ENCODE measurements at regions not wholly inside any gene's neighbourhood (a gene's known extent, or its start where the extent isn't known, plus 50 kb on each side); places are given as distances from the start of the nearest gene placed in this dataset.

DNA sequence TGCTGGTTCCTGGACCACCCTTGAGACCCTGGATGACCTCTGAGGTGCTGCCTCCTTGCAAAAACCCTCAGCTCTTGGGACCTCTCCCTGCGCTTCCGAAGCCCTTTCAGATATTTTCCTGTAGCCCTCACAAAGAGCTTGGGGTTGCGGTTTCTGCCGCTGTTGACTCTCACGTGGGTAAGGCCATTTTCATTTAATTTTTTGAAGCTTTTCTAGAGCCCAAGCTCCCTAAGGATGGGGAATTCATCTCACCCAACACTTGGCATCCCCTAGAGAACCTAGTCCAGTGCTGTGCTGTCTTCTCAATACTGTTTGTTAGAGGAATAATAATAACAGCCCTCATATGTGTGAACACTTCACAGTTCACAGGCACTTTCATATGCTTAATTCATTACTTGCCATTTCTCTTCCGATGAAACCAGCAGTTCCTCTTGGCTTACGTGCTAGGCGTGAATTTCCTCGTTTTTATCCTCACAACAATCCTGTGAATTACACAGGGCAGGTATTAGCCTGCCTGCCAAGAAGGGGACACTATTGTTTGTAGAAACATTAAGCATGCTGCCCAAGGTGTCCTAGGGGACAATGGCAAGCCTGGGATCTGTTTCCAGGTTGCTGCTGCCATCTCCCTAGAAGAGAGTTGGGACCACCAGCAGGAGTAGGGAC is 71.6 kb upstream of the CTBP2 start:
- no peak for TF ChIP-seq CTCF (IDR thresholded peaks at IDR 0.05)
- TF ChIP-seq POLR2A (IDR thresholded peaks at IDR 0.05) = no peak
- no peak for TF ChIP-seq EP300 (IDR thresholded peaks at IDR 0.05)
